ENCODE measurements at regions not wholly inside any gene's neighbourhood (a gene's known extent, or its start where the extent isn't known, plus 50 kb on each side); places are given as distances from the start of the nearest gene placed in this dataset.

- TF ChIP-seq EZH2 (IDR thresholded peaks at IDR 0.05; ENCODE audit: low read length), result no peak
- TF ChIP-seq CTCF (optimal IDR thresholded peaks at IDR 0.05 in 1 of 3, IDR thresholded peaks at IDR 0.05 in 1 of 3, conservative IDR thresholded peaks at IDR 0.05 in 1 of 3; ENCODE audit: extremely low read depth in 1 of 3, insufficient read depth in 2 of 3, low read length in 3 of 3), result no peak
Observed at GRCh38 chr11:122319691-122320620, 203.9 kb upstream of the BLID start.
